H9 (cell line): ENCODE measurements at regions not wholly inside any gene's neighbourhood (a gene's known extent, or its start where the extent isn't known, plus 50 kb on each side); places are given as distances from the start of the nearest gene placed in this dataset.

Experiments
- DNase-seq: peaks from one replicate; pipeline ENCODE4 v3.0.0-alpha.2; 2017
- H2AFZ ChIP-seq: one replicate; pipeline ENCODE4 v1.6.1; 2013; ENCODE audit warnings: mild to moderate bottlenecking, low read length, control low read depth, moderate library complexity
- H2AK5ac ChIP-seq: 2 replicates; pipeline ENCODE4 v1.6.1; 2013; ENCODE audit warnings: low read length, control low read depth, mixed read lengths; ENCODE audit not compliant: insufficient read length
- H2BK120ac ChIP-seq: one replicate; pipeline ENCODE4 v1.6.1; 2013; ENCODE audit warnings: low read depth, mild to moderate bottlenecking, low read length, control low read depth, inconsistent platforms; ENCODE audit not compliant: poor library complexity, severe bottlenecking
- H2BK12ac ChIP-seq: 2 replicates; pipeline ENCODE4 v1.6.1; 2013; ENCODE audit warnings: low read length, control low read depth, mixed read lengths, low read depth; ENCODE audit not compliant: insufficient read length
- H2BK15ac ChIP-seq: 2 replicates; pipeline ENCODE4 v1.6.1; 2013; ENCODE audit warnings: low read depth, low read length, control low read depth
- H2BK20ac ChIP-seq: one replicate; pipeline ENCODE4 v1.6.1; 2013; ENCODE audit warnings: low read depth, mild to moderate bottlenecking, low read length, control low read depth, inconsistent platforms; ENCODE audit not compliant: poor library complexity, severe bottlenecking
- H2BK5ac ChIP-seq: 2 replicates; pipeline ENCODE4 v1.6.1; 2013; ENCODE audit warnings: low read length, control low read depth, mixed read lengths; ENCODE audit not compliant: insufficient read length
- H3K14ac ChIP-seq: 2 replicates; pipeline ENCODE4 v1.6.1; 2013; ENCODE audit warnings: low read length, control low read depth; ENCODE audit not compliant: insufficient read depth
- H3K18ac ChIP-seq: 2 replicates; pipeline ENCODE4 v1.6.1; 2013; ENCODE audit warnings: low read depth, mild to moderate bottlenecking, mixed read lengths, low read length, control low read depth; ENCODE audit not compliant: insufficient read length
- H3K23ac ChIP-seq: 2 replicates; pipeline ENCODE4 v1.6.1; 2013; ENCODE audit warnings: low read length, control low read depth, mixed read lengths, low read depth; ENCODE audit not compliant: insufficient read length
- H3K23me2 ChIP-seq: 2 replicates; pipeline ENCODE4 v1.6.1; 2013; ENCODE audit warnings: low read depth, mild to moderate bottlenecking, mixed read lengths, low read length, control low read depth; ENCODE audit not compliant: insufficient read length, poor library complexity, severe bottlenecking
- H3K27ac ChIP-seq: 2 replicates; pipeline ENCODE4 v1.5.1; 2013; ENCODE audit warnings: low read length, control low read depth, mixed read lengths, low read depth; ENCODE audit not compliant: insufficient read length
- H3K27me3 ChIP-seq: 2 replicates; pipeline ENCODE4 v1.6.1; 2013; ENCODE audit warnings: low read length, control low read depth, inconsistent platforms; ENCODE audit not compliant: insufficient read depth
- H3K4ac ChIP-seq: 2 replicates; pipeline ENCODE4 v1.6.1; 2013; ENCODE audit warnings: low read depth, mild to moderate bottlenecking, control low read depth, inconsistent platforms, low read length, moderate library complexity
- H3K4me1 ChIP-seq: 2 replicates; pipeline ENCODE4 v1.6.1; 2013; ENCODE audit warnings: low read length, control low read depth, inconsistent platforms; ENCODE audit not compliant: insufficient read depth
- H3K4me2 ChIP-seq: 2 replicates; pipeline ENCODE4 v1.6.1; 2013; ENCODE audit warnings: low read length, control low read depth, mixed read lengths; ENCODE audit not compliant: insufficient read length, insufficient read depth
- H3K56ac ChIP-seq: 2 replicates; pipeline ENCODE4 v1.6.1; 2013; ENCODE audit warnings: low read depth, mild to moderate bottlenecking, mixed read lengths, low read length, control low read depth; ENCODE audit not compliant: insufficient read length
- H3K79me1 ChIP-seq: 2 replicates; pipeline ENCODE4 v1.6.1; 2013; ENCODE audit warnings: low read depth, mild to moderate bottlenecking, moderate library complexity, low read length, control low read depth, inconsistent platforms; ENCODE audit not compliant: insufficient read depth, poor library complexity, severe bottlenecking
- H3K79me2 ChIP-seq: 2 replicates; pipeline ENCODE4 v1.6.1; 2013; ENCODE audit warnings: low read length, control low read depth, inconsistent platforms; ENCODE audit not compliant: insufficient read depth
- H3K9ac ChIP-seq: 2 replicates; pipeline ENCODE4 v1.6.1; 2013; ENCODE audit warnings: low read length, control low read depth, mixed read lengths; ENCODE audit not compliant: insufficient read length; ENCODE audit errors: extremely low read depth
- H3K9me3 ChIP-seq: one replicate; pipeline ENCODE4 v1.6.1; 2013; ENCODE audit warnings: low read depth, low read length, inconsistent platforms; ENCODE audit not compliant: control insufficient read depth
- H3T11ph ChIP-seq: one replicate; pipeline ENCODE4 v1.6.1; 2013; ENCODE audit warnings: mild to moderate bottlenecking, low read length, control low read depth, inconsistent platforms
- H4K20me1 ChIP-seq: one replicate; pipeline ENCODE4 v1.6.1; 2013; ENCODE audit not compliant: control insufficient read depth, insufficient read length, insufficient read depth
- H4K5ac ChIP-seq: 2 replicates; pipeline ENCODE4 v1.6.1; 2013; ENCODE audit warnings: low read depth, mild to moderate bottlenecking, mixed read lengths, low read length, control low read depth; ENCODE audit not compliant: insufficient read length
- H4K8ac ChIP-seq: replicated peaks from 2 replicates; pipeline ENCODE4 v1.6.1; 2013; ENCODE audit warnings: low read length, control low read depth, mixed read lengths, low read depth; ENCODE audit not compliant: insufficient read length
- H4K91ac ChIP-seq: 2 replicates; pipeline ENCODE4 v1.6.1; 2013; ENCODE audit warnings: low read depth, mild to moderate bottlenecking, moderate library complexity, mixed read lengths, low read length, control low read depth; ENCODE audit not compliant: insufficient read length
- H3K27ac Mint-ChIP-seq, 3 experiments: 2 replicates in 2 of 3; 3 replicates in 1 of 3; pipeline ENCODE4 v1.8.0; 2020 to 2021; ENCODE audit warnings: mixed read lengths in 3 of 3, mild to moderate bottlenecking in 1 of 3, moderate library complexity in 1 of 3
- H3K27me3 Mint-ChIP-seq: 2 replicates; pipeline ENCODE4 v1.8.0; 2021; ENCODE audit warnings: low read depth, mild to moderate bottlenecking, moderate library complexity, mixed read lengths
- H3K36me3 Mint-ChIP-seq, 3 experiments: 2 replicates in 2 of 3; 3 replicates in 1 of 3; pipeline ENCODE4 v1.8.0; 2020 to 2021; ENCODE audit warnings: low read depth in 3 of 3, mixed read lengths in 3 of 3; ENCODE audit not compliant: insufficient read depth in 1 of 3
- H3K4me1 Mint-ChIP-seq, 2 experiments: 2 replicates each; pipeline ENCODE4 v1.8.0; 2020; ENCODE audit warnings: mixed read lengths in 2 of 2
- H3K4me3 Mint-ChIP-seq, 2 experiments: 2 replicates in 1 of 2; 3 replicates in 1 of 2; pipeline ENCODE4 v1.8.0; 2020 to 2021; ENCODE audit warnings: mild to moderate bottlenecking in 2 of 2, mixed read lengths in 2 of 2, moderate library complexity in 1 of 2
- H3K9me3 Mint-ChIP-seq, 2 experiments: 2 replicates in 1 of 2; 3 replicates in 1 of 2; pipeline ENCODE4 v1.8.0; 2020; ENCODE audit warnings: mild to moderate bottlenecking in 2 of 2, mixed read lengths in 2 of 2, moderate library complexity in 1 of 2
- WGBS: extraction: QIAGEN DNeasy Blood & Tissue Kit; methylation state at CpG from one replicate; pipeline ENCODE4 v1.1.7; 2013; ENCODE audit warnings: missing lambda C conversion rate, low lambda C conversion rate, mixed read lengths; ENCODE audit not compliant: insufficient read length; ENCODE audit errors: extremely low coverage; 5-methylcytosine and 5-hydroxymethylcytosine counted together
- TF ChIP-seq, protein P1 (sequence below): fragments of 200-600 bp; sonication (generic); conservative IDR thresholded peaks from 3 replicates; pipeline ENCODE4 v1.8.0; 2021; ENCODE audit warnings: antibody characterized with exemption, mild to moderate bottlenecking

DNA sequence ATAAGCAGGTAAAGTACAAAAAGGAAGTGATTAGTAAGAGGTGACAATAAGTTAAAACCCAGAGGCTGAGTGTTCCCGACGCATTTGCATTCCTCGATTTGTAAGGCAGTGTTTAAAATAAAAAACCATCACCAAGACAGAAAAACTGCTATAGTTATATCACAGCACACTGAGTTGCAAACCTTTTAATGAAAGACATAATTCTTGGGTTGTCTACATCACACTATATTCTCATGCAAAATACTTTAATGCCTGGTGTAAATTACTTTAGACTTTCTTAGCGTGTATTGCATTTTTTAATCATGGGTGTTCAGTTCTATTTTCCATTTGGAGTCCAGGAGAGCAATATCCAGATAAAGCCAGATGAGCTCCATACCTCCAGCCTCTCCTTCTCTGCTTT lies 458.5 kb downstream of the MTX2 start:
- TF ChIP-seq, protein P1, sequence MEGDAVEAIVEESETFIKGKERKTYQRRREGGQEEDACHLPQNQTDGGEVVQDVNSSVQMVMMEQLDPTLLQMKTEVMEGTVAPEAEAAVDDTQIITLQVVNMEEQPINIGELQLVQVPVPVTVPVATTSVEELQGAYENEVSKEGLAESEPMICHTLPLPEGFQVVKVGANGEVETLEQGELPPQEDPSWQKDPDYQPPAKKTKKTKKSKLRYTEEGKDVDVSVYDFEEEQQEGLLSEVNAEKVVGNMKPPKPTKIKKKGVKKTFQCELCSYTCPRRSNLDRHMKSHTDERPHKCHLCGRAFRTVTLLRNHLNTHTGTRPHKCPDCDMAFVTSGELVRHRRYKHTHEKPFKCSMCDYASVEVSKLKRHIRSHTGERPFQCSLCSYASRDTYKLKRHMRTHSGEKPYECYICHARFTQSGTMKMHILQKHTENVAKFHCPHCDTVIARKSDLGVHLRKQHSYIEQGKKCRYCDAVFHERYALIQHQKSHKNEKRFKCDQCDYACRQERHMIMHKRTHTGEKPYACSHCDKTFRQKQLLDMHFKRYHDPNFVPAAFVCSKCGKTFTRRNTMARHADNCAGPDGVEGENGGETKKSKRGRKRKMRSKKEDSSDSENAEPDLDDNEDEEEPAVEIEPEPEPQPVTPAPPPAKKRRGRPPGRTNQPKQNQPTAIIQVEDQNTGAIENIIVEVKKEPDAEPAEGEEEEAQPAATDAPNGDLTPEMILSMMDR = no peak
- Mint-ChIP-seq H3K27ac (no peak overlapping the region), H3K27me3 (no peaks in the 10 kb centered on the region), H3K36me3 (no peaks in the 10 kb centered on the region), H3K4me3 (no peak overlapping the region), H3K9me3 (no peaks in the 10 kb centered on the region), H3K4me1 (no peaks in the 10 kb centered on the region)
- H3T11ph ChIP-seq = no peak overlapping the region
- H3K4me1 ChIP-seq = no peaks in the 10 kb centered on the region
- no peaks in the 10 kb centered on the region for H3K79me1 ChIP-seq
- no peak overlapping the region for H3K18ac ChIP-seq
- H2BK120ac ChIP-seq = no peak overlapping the region
- H3K9ac ChIP-seq = no peak overlapping the region
- H4K8ac ChIP-seq = no peak overlapping the region
- no peak overlapping the region for H3K4ac ChIP-seq
- no peak overlapping the region for H3K27ac ChIP-seq
- no peaks in the 10 kb centered on the region for H3K79me2 ChIP-seq
- DNase-seq = no peak
- no peaks in the 10 kb centered on the region for H3K27me3 ChIP-seq
- no peak overlapping the region for H2BK15ac ChIP-seq
- no peak overlapping the region for H4K91ac ChIP-seq
- no peak overlapping the region for H4K5ac ChIP-seq
- no peak overlapping the region for H2AFZ ChIP-seq
- no peaks in the 10 kb centered on the region for H4K20me1 ChIP-seq
- no peak overlapping the region for H3K4me2 ChIP-seq
- no peak overlapping the region for H3K14ac ChIP-seq
- H2BK20ac ChIP-seq = no peak overlapping the region
- no peak overlapping the region for H3K56ac ChIP-seq
- no peaks in the 10 kb centered on the region for H3K9me3 ChIP-seq
- no peak overlapping the region for H3K23ac ChIP-seq
- no peaks in the 10 kb centered on the region for H3K23me2 ChIP-seq
- H2AK5ac ChIP-seq = no peak overlapping the region
- no peak overlapping the region for H2BK12ac ChIP-seq
- no CpG with 5 or more reads among the region's 4 CpGs for WGBS
- no peak overlapping the region for H2BK5ac ChIP-seq
